DND-41 (cell line): ENCODE measurements at regions not wholly inside any gene's neighbourhood (a gene's known extent, or its start where the extent isn't known, plus 50 kb on each side); places are given as distances from the start of the nearest gene placed in this dataset.

Source experiments
- ATAC-seq: fragments of 200-7000 bp; cut with Tn5 transposase; 3 replicates; pipeline ENCODE4 v1.9.1; 2021; ENCODE audit warnings: low read depth; ENCODE audit not compliant: insufficient read depth
- DNase-seq: peaks from one replicate; pipeline ENCODE4 v3.0.0-alpha.2; 2020
- H2AFZ ChIP-seq: 2 replicates; pipeline ENCODE4 v1.6.0; 2012; ENCODE audit warnings: low read depth, low read length
- H3K27ac ChIP-seq: 2 replicates; pipeline ENCODE4 v1.5.1; 2012; ENCODE audit warnings: low read length, inconsistent platforms
- H3K27me3 ChIP-seq: fragments of 200-600 bp; sonication (generic); 2 replicates; pipeline ENCODE4 v1.6.0; 2012; ENCODE audit warnings: low read length, mild to moderate bottlenecking, inconsistent platforms; ENCODE audit not compliant: insufficient read depth, poor library complexity
- H3K36me3 ChIP-seq: 2 replicates; pipeline ENCODE4 v1.5.1; 2012; ENCODE audit warnings: low read length, inconsistent platforms; ENCODE audit not compliant: insufficient read depth
- H3K4me1 ChIP-seq: 2 replicates; pipeline ENCODE4 v1.5.1; 2012; ENCODE audit warnings: mild to moderate bottlenecking, low read length; ENCODE audit not compliant: insufficient read depth
- H3K4me2 ChIP-seq: 2 replicates; pipeline ENCODE4 v1.6.0; 2012; ENCODE audit warnings: mild to moderate bottlenecking, moderate library complexity, low read length, inconsistent platforms; ENCODE audit not compliant: insufficient read depth
- H3K4me3 ChIP-seq, 2 experiments: fragments of 200-600 bp in 1 of 2; shearing (Covaris generic) in 1 of 2; 2 replicates each; pipeline ENCODE4 v1.5.1; 2012 to 2016; ENCODE audit warnings: inconsistent platforms in 2 of 2, low read length in 2 of 2, mild to moderate bottlenecking in 2 of 2, low read depth in 1 of 2, moderate library complexity in 1 of 2
- H3K79me2 ChIP-seq: 2 replicates; pipeline ENCODE4 v1.6.0; 2012; ENCODE audit warnings: low read length, inconsistent platforms; ENCODE audit not compliant: insufficient read depth
- H3K9ac ChIP-seq: 2 replicates; pipeline ENCODE4 v1.6.0; 2012; ENCODE audit warnings: low read depth, mild to moderate bottlenecking, inconsistent platforms, low read length, moderate library complexity
- H3K9me3 ChIP-seq: 2 replicates; pipeline ENCODE4 v1.5.1; 2012; ENCODE audit warnings: low read length, moderate library complexity, mild to moderate bottlenecking, inconsistent platforms; ENCODE audit not compliant: insufficient read depth, severe bottlenecking
- H4K20me1 ChIP-seq: 2 replicates; pipeline ENCODE4 v1.6.0; 2012; ENCODE audit warnings: low read length; ENCODE audit not compliant: insufficient read depth
- CTCF ChIP-seq: IDR thresholded peaks from 2 replicates; pipeline ENCODE4 v1.5.1; 2012; ENCODE audit warnings: borderline replicate concordance, low read length, moderate library complexity, mild to moderate bottlenecking; ENCODE audit not compliant: poor library complexity, severe bottlenecking; ENCODE audit errors: extremely low read depth
- EZH2 ChIP-seq: IDR thresholded peaks from 3 replicates; pipeline ENCODE4 v1.6.1; 2012; ENCODE audit warnings: borderline replicate concordance, low read depth, mild to moderate bottlenecking, moderate library complexity, low read length, inconsistent platforms; ENCODE audit not compliant: severe bottlenecking

GRCh38 chr4:19372390-19372789, 879.3 kb upstream of the SLIT2 start:
- H3K4me2 ChIP-seq, result no peak overlapping the region
- H4K20me1 ChIP-seq, result no peaks in the 10 kb centered on the region
- no peak overlapping the region for H3K9ac ChIP-seq
- H3K36me3 ChIP-seq, result no peaks in the 10 kb centered on the region
- ATAC-seq, result no peak
- TF ChIP-seq EZH2 (no peak), CTCF (no peak)
- no peak overlapping the region for H2AFZ ChIP-seq
- no peaks in the 10 kb centered on the region for H3K4me1 ChIP-seq
- no peak overlapping the region for H3K27ac ChIP-seq
- no peak for DNase-seq
- H3K27me3 ChIP-seq, result no peaks in the 10 kb centered on the region
- no peaks in the 10 kb centered on the region for H3K79me2 ChIP-seq
- no peaks in the 10 kb centered on the region for H3K9me3 ChIP-seq
- no peak overlapping the region for H3K4me3 ChIP-seq

- Histone ChIP-seq H3K9ac (no peak overlapping the region), H3K4me3 (no peak overlapping the region), H3K27me3 (no peaks in the 10 kb centered on the region), H4K20me1 (no peaks in the 10 kb centered on the region), H2AFZ (no peak overlapping the region), H3K36me3 (no peaks in the 10 kb centered on the region), H3K4me2 (no peak overlapping the region), H3K4me1 (no peaks in the 10 kb centered on the region), H3K79me2 (no peaks in the 10 kb centered on the region), H3K27ac (no peak overlapping the region), H3K9me3 (no peaks in the 10 kb centered on the region)
- ATAC-seq (no peak), DNase-seq (no peak)
- TF ChIP-seq CTCF (no peak), EZH2 (no peak)
Observed at GRCh38 chr4:19368800-19369199, 882.9 kb upstream of the SLIT2 start.

DNA sequence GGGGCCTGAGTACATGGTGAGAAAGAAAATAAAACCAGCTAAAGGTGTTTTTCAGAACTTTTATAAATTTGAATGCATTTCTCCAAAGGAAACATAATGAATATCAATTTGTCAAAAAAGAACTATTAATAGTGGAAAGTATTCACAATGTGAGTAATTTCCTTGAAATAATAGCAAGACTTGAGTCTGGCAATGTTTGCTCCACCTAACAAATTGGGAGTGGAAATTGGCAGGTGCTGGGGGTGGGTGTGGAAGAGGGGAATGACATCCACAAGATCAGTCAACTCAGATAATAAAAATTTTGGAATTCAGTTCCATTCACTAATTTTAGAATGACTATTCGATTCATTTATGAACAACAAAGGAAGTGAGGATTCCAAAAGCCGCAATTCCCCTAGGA, 884.8 kb upstream of the SLIT2 start:
- no peak overlapping the region for H2AFZ ChIP-seq
- no peak overlapping the region for H3K27ac ChIP-seq
- no peaks in the 10 kb centered on the region for H4K20me1 ChIP-seq
- H3K9ac ChIP-seq, result no peak overlapping the region
- no peaks in the 10 kb centered on the region for H3K9me3 ChIP-seq
- TF ChIP-seq CTCF (no peak), EZH2 (no peak)
- H3K79me2 ChIP-seq, result no peaks in the 10 kb centered on the region
- DNase-seq (no peak), ATAC-seq (no peak)
- H3K4me1 ChIP-seq, result no peaks in the 10 kb centered on the region
- H3K4me2 ChIP-seq, result no peak overlapping the region
- H3K27me3 ChIP-seq, result no peaks in the 10 kb centered on the region
- no peaks in the 10 kb centered on the region for H3K36me3 ChIP-seq
- no peak overlapping the region for H3K4me3 ChIP-seq

DNA sequence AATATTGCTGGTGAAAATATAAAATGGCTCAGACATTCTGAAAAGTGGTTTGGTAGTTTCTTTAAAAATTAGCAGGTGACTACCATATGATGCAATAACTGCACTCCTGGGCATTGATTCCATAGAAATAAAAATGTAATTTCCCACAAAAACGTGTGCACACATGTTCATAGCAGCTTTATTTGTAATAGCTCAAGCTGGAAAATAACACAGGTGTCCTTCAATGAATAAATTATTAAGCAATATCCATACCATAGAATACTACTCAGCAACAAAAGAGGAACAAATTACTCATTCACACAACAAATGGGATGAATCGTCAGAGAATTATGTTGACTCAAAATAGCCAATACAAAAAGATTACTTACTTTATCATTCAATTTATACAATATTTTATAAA, 893.7 kb upstream of the SLIT2 start:
- DNase-seq (no peak), ATAC-seq (no peak)
- Histone ChIP-seq H3K79me2 (no peaks in the 10 kb centered on the region), H4K20me1 (no peaks in the 10 kb centered on the region), H3K9ac (no peak overlapping the region), H3K27me3 (no peaks in the 10 kb centered on the region), H3K27ac (no peak overlapping the region), H2AFZ (no peak overlapping the region), H3K4me3 (no peak overlapping the region), H3K4me2 (no peak overlapping the region), H3K36me3 (no peaks in the 10 kb centered on the region), H3K4me1 (no peaks in the 10 kb centered on the region), H3K9me3 (no peaks in the 10 kb centered on the region)
- TF ChIP-seq EZH2, result no peak
- TF ChIP-seq CTCF, result no peak
